Cardiac fibroblast (primary cell): ENCODE measurements at regions not wholly inside any gene's neighbourhood (a gene's known extent, or its start where the extent isn't known, plus 50 kb on each side); places are given as distances from the start of the nearest gene placed in this dataset.
A peak's percentile ranks its signal among the peaks of the same experiment; 100 is the strongest.

Source experiments
- DNase-seq, 2 donors: peaks; one replicate each; pipeline versions ENCODE4 v3.0.0 to v3.0.0-alpha.2; 2010; ENCODE audit warnings: low read depth in 2 of 2
- H3K4me3 ChIP-seq, 2 donors: replicated peaks in 1 of 2; 1 replicate in 1 of 2; 2 replicates in 1 of 2; pipeline ENCODE4 v1.5.1; 2011; ENCODE audit warnings: low read depth in 2 of 2, low read length in 2 of 2, mild to moderate bottlenecking in 2 of 2, moderate library complexity in 1 of 2
- TF ChIP-seq, protein P1 (sequence below): IDR thresholded peaks from one replicate; pipeline ENCODE4 v1.5.1; 2011; ENCODE audit warnings: low read depth, mild to moderate bottlenecking, low read length, inconsistent platforms

DNA sequence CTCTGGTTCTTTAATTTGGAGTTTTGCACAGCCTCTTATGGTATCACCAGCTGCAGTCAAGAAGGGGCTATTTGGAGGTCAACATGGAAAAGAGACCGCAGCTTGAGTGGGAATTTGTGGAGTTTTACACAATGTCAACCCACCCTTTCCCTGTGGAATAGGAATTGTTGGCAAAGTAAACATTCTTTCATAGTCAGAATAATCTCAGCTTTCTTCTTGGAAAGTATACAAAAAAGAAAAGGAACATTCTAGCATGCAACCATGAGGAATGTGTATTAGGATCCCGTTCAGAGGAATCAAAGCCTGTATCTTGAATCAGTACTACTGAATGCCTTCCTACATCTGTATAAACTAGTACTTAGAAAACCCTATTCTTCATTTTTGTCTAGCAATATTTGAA is 107.6 kb downstream of the LURAP1L start:
- peak; percentile 35 to 89 for DNase-seq
- H3K4me3 ChIP-seq: no peak overlapping the region
- TF ChIP-seq, protein P1, sequence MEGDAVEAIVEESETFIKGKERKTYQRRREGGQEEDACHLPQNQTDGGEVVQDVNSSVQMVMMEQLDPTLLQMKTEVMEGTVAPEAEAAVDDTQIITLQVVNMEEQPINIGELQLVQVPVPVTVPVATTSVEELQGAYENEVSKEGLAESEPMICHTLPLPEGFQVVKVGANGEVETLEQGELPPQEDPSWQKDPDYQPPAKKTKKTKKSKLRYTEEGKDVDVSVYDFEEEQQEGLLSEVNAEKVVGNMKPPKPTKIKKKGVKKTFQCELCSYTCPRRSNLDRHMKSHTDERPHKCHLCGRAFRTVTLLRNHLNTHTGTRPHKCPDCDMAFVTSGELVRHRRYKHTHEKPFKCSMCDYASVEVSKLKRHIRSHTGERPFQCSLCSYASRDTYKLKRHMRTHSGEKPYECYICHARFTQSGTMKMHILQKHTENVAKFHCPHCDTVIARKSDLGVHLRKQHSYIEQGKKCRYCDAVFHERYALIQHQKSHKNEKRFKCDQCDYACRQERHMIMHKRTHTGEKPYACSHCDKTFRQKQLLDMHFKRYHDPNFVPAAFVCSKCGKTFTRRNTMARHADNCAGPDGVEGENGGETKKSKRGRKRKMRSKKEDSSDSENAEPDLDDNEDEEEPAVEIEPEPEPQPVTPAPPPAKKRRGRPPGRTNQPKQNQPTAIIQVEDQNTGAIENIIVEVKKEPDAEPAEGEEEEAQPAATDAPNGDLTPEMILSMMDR: no peak

DNA sequence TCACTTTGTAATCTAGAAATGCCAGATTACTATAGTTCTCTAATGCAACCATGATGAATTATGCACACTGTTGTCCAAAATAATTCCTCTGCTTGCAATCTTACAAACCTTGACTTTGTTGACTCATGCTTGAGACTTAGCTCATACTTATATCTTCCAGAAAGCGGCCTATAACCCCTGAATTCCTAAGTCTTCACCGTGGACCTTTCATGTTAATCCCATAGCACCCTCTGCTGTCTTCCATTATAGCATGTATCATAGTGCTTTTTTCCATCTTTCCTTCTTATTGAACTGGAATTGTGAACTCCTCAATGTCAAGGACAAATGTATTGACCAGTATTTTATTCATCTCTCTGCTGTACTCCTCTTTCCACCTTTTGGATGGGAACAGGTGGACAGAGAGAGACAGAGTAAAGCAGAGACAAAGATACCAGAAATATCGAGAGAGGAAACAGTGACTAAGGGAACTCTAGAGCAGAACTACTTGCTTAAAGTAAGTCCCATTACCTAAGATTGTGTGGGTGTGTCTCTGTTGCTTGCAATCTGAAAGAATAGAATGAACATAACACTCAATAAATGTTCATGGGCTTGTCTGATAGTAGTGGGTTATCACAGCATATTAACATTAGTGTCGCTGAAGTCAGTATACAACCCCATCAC is 110.0 kb downstream of the LURAP1L start:
- no peak overlapping the region for H3K4me3 ChIP-seq
- TF ChIP-seq, protein P1: peak; percentile 63
- DNase-seq: peak; percentile 87 to 95

DNA sequence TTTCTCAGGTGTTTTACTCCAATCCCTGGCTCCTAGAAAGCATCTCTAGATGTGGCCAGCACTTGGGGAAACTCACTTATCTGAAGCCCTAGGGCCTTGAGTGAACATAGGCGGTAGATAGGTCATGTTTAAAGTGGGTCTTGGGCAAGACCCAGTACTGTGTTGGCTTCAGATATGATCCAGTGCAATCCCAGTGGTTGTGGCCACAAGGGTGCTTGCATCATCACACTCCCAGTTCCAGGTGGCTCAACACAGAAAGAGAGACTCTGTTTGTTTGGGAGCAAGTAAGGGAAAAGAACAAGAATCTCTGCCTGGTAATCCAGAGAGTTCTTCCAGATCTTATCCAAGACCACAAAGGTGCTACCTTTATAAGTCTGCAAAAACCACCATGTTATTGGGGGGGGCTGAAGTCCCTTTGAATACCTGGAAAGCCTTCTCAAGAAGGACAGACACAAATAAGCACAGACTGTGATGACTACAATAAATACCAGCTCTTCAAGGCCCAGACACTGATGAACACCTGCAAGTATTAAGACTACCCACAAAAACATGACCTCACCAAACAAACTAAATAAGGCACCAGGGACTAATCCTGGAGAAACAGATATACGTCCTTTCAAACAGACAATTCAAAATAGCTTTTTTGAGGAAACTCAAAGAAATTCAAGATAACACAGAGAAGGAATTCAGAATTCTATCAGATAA is 114.7 kb downstream of the LURAP1L start:
- DNase-seq: no peak
- TF ChIP-seq, protein P1: no peak
- H3K4me3 ChIP-seq: no peak overlapping the region

DNA sequence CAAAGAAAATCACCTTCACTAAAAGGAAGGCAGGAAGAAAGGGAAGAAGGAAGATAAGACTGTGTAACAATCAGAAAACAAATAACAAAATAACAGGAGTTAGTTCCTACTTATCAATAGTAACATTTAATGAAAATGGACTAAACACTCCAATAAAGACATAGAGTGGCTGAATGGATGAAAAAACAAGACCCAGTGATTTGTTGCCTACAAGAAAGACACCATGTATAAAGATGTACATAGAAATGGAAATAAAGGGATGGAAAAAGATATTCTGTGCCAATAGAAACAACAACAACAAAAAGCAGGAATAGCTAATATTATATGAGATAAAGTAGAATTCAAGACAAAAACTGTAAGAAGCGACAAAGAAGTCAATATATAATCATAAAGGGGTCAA is 116.8 kb downstream of the LURAP1L start:
- no peak for DNase-seq
- no peak overlapping the region for H3K4me3 ChIP-seq
- TF ChIP-seq, protein P1: no peak

DNA sequence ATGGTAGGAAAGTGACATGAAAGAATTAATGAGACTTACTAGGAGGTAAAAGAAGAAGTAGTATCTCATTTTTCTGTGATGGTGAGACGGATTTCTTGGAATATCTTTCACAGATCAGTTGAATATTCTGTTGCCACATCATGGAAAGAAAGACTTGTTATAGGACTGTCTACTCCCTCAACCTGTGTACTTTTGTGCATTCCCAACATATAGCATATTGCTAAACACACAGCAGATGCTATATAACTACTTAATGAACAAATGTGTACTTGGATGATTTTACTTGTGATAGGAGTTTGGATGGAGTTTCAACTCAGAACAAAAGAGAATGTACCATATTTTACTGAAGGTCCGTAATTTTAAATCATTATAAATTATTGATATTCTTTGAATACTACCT is 128.5 kb downstream of the LURAP1L start:
- TF ChIP-seq, protein P1: no peak
- no peak overlapping the region for H3K4me3 ChIP-seq
- no peak for DNase-seq

DNA sequence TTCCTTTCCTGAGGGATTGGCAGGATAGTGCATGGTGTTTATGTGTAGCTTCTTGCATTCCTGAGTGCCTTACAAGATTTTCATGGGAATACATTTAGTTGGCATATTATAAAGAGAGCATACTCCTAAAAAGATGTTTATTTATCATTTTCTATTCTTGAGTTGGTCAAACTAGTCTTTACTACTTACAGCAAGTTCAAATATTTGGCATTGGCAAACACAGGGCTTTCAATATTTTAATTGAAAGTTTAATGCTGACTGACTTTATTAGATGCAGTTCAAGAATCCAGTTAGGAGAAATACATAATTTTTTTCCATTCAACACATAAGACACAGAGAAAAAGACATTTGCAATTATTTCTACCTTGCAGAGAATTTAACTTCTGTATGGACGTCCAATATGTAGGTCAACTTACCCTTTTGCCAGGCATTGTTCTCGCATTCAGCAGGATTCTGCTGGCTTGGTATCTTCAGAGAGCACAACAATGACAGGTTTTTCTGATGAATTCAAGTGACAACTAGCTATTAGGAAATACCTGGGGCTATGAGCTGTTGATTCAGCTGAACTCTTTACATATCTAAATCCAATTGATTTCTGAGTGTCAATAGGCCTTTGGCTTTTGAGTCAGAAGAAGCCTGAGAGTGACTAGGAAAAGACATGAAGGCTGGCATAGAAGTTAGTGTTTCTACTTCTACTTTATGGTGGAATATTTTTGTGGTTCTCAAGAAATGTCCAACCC is 129.6 kb downstream of the LURAP1L start:
- TF ChIP-seq, protein P1: no peak
- no peak overlapping the region for H3K4me3 ChIP-seq
- DNase-seq: no peak
